GM19351 (cell line): ENCODE measurements at regions not wholly inside any gene's neighbourhood (a gene's known extent, or its start where the extent isn't known, plus 50 kb on each side); places are given as distances from the start of the nearest gene placed in this dataset.

Source experiments
- ATAC-seq: cut with Tn5 transposase; IDR thresholded peaks from one replicate; pipeline ENCODE4 v1.9.1; 2021; ENCODE audit warnings: mild to moderate bottlenecking, moderate library complexity; ENCODE audit not compliant: unreplicated experiment

GRCh38 chr3:25128735-25129134 lies 299.3 kb upstream of the RARB start:
- ATAC-seq: no peak

GRCh38 chr3:25130724-25131520 lies 297.1 kb upstream of the RARB start:
- ATAC-seq: no peak

GRCh38 chr3:25133588-25133987 lies 294.5 kb upstream of the RARB start:
- ATAC-seq: no peak

- ATAC-seq: no peak
These were observed 290.5 kb upstream of the RARB start for GRCh38 chr3:25137606-25138005.

- ATAC-seq: no peak
These were observed 288.8 kb upstream of the RARB start for GRCh38 chr3:25139267-25139666.

- ATAC-seq: no peak
These were observed 285.3 kb upstream of the RARB start for GRCh38 chr3:25142609-25143355.

- no peak for ATAC-seq
These were observed 284.6 kb upstream of the RARB start for GRCh38 chr3:25143356-25144025.

- ATAC-seq: no peak
These were observed 283.6 kb upstream of the RARB start for GRCh38 chr3:25144430-25144829.

GRCh38 chr3:25145176-25145575 lies 282.9 kb upstream of the RARB start:
- no peak for ATAC-seq

GRCh38 chr3:25150199-25150598 lies 277.9 kb upstream of the RARB start:
- ATAC-seq: no peak

GRCh38 chr3:25151281-25151902 lies 276.7 kb upstream of the RARB start:
- no peak for ATAC-seq

GRCh38 chr3:25151903-25152295 lies 276.2 kb upstream of the RARB start:
- ATAC-seq: no peak

GRCh38 chr3:25153136-25153535 lies 274.9 kb upstream of the RARB start:
- no peak for ATAC-seq

GRCh38 chr3:25153561-25153960 lies 274.5 kb upstream of the RARB start:
- ATAC-seq: no peak

GRCh38 chr3:25155652-25156471 lies 272.2 kb upstream of the RARB start:
- ATAC-seq: no peak

- ATAC-seq: no peak
These were observed 271.4 kb upstream of the RARB start for GRCh38 chr3:25156626-25157025.

GRCh38 chr3:25165306-25165705 lies 262.8 kb upstream of the RARB start:
- ATAC-seq: no peak

- no peak for ATAC-seq
These were observed 262.0 kb upstream of the RARB start for GRCh38 chr3:25166016-25166415.

GRCh38 chr3:25169151-25169550 lies 258.9 kb upstream of the RARB start:
- no peak for ATAC-seq

- ATAC-seq: no peak
These were observed 258.0 kb upstream of the RARB start for GRCh38 chr3:25170021-25170420.
